HG03520 (cell line): ENCODE measurements at regions not wholly inside any gene's neighbourhood (a gene's known extent, or its start where the extent isn't known, plus 50 kb on each side); places are given as distances from the start of the nearest gene placed in this dataset.

Experiments
- ATAC-seq: cut with Tn5 transposase; IDR thresholded peaks from one replicate; pipeline ENCODE4 v1.9.1; 2021; ENCODE audit warnings: mild to moderate bottlenecking, moderate library complexity; ENCODE audit not compliant: unreplicated experiment

GRCh38 chr19:28948026-28948425, 264.9 kb downstream of the UQCRFS1 start:
- ATAC-seq = no peak

- ATAC-seq = no peak
Observed at GRCh38 chr19:28943651-28944050, 269.3 kb downstream of the UQCRFS1 start.

GRCh38 chr19:28941833-28942232, 271.1 kb downstream of the UQCRFS1 start:
- no peak for ATAC-seq

- ATAC-seq = no peak
Observed at GRCh38 chr19:28940751-28941500, 272.0 kb downstream of the UQCRFS1 start.

GRCh38 chr19:28939236-28939635, 273.7 kb downstream of the UQCRFS1 start:
- no peak for ATAC-seq

- no peak for ATAC-seq
Observed at GRCh38 chr19:28936001-28936400, 276.9 kb downstream of the UQCRFS1 start.

GRCh38 chr19:28934631-28935030, 278.3 kb downstream of the UQCRFS1 start:
- no peak for ATAC-seq

GRCh38 chr19:28933039-28933438, 279.9 kb downstream of the UQCRFS1 start:
- no peak for ATAC-seq

- ATAC-seq = no peak
Observed at GRCh38 chr19:28932446-28932845, 280.5 kb downstream of the UQCRFS1 start.

- ATAC-seq = no peak
Observed at GRCh38 chr19:28929006-28929405, 283.9 kb downstream of the UQCRFS1 start.

- ATAC-seq = no peak
Observed at GRCh38 chr19:28927456-28927855, 285.5 kb downstream of the UQCRFS1 start.

- ATAC-seq = no peak
Observed at GRCh38 chr19:28920269-28921066, 292.5 kb downstream of the UQCRFS1 start.

- ATAC-seq = no peak
Observed at GRCh38 chr19:28917621-28918020, 295.3 kb downstream of the UQCRFS1 start.

GRCh38 chr19:28915737-28916460, 297.1 kb downstream of the UQCRFS1 start:
- no peak for ATAC-seq

- ATAC-seq = no peak
Observed at GRCh38 chr19:28915202-28915601, 297.7 kb downstream of the UQCRFS1 start.

GRCh38 chr19:28914173-28914572, 298.8 kb downstream of the UQCRFS1 start:
- ATAC-seq = no peak

- no peak for ATAC-seq
Observed at GRCh38 chr19:28913626-28914025, 299.3 kb downstream of the UQCRFS1 start.

GRCh38 chr19:28908941-28909340, 304.0 kb downstream of the UQCRFS1 start:
- ATAC-seq = no peak

GRCh38 chr19:28907534-28907933, 305.4 kb downstream of the UQCRFS1 start:
- no peak for ATAC-seq

- ATAC-seq = no peak
Observed at GRCh38 chr19:28905996-28906395, 307.0 kb downstream of the UQCRFS1 start.

- no peak for ATAC-seq
Observed at GRCh38 chr19:28899703-28900102, 313.2 kb downstream of the UQCRFS1 start.

- no peak for ATAC-seq
Observed at GRCh38 chr19:28898249-28898648, 314.7 kb downstream of the UQCRFS1 start.
